ENCODE measurements at regions not wholly inside any gene's neighbourhood (a gene's known extent, or its start where the extent isn't known, plus 50 kb on each side); places are given as distances from the start of the nearest gene placed in this dataset.

DNA sequence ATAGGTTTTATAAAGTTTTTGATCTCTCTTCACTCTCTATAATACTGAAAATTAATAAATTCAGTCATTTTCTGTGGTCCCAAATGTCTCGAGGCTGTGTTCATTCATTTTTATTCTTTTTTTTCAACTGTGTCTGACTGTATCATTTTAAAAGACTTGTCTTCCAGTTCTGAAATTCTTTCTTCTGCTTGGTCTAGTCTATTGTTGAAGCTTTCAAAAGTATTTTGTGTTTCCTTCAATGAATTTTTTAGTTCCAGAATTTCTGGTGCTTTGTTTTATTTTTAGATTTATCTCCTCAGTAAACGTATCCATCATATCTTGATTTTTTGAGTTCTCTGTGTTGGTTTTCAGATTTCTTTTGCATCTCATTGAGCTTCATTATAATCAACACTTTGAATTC is 161.0 kb upstream of the CHRM3 start:
- no peak overlapping the region for H3K27ac Mint-ChIP-seq
- Histone ChIP-seq H3K4me1 (ENCODE audit: control insufficient read depth in 2 of 2, insufficient read depth in 2 of 2, low read length in 2 of 2) (no peaks in the 10 kb centered on the region), H3K9me3 (ENCODE audit: control insufficient read depth in 2 of 3, low read length in 3 of 3) (peaks cover 0 to 14% (median 0%) of the 10 kb centered on the region in 3 experiments), H3K36me3 (ENCODE audit: control insufficient read depth in 2 of 3, insufficient read depth in 3 of 3, low read length in 3 of 3) (no peaks in the 10 kb centered on the region), H3K27ac (ENCODE audit: low read depth, low read length) (no peak overlapping the region), H3K4me3 (ENCODE audit: low read length) (no peak overlapping the region), H3K27me3 (ENCODE audit: control insufficient read depth in 2 of 2, insufficient read depth in 2 of 2, low read length in 2 of 2) (no peaks in the 10 kb centered on the region)
- H3K4me1 Mint-ChIP-seq: no peaks in the 10 kb centered on the region
- no peak for DNase-seq
- ChIA-PET CTCF (no interaction called here), POLR2A (no interaction called here)
- no peak for ATAC-seq
- H3K9me3 Mint-ChIP-seq: peaks cover 7 to 61% (median 32%) of the 10 kb centered on the region in 11 donors
- H3K36me3 Mint-ChIP-seq: peaks cover 0 to 8% (median 0%) of the 10 kb centered on the region in 5 donors
- no peak overlapping the region for H3K4me3 Mint-ChIP-seq
- intact Hi-C loops (cut with micrococcal nuclease): no loop called here
- H3K27me3 Mint-ChIP-seq: peaks cover 0 to 6% (median 0%) of the 10 kb centered on the region in 5 donors

DNA sequence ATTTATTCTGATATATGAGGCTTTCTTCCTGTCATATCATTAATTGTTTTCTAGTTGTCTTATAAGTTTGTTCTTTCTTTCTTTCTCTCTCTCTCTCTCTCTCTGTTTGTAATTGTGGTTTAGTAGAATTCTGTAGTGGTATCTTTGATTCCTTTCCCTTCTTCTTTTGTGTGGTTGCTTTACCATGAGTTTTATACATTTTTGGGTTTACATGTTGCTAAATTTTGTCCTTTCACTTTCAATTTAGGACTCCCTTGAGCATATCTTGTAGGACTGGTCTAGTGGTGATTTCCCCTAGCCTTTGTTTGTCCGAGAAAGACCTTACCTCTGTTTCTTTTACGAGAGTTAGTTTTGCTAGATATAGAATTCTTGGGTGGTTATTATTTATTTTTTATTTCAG is 162.3 kb upstream of the CHRM3 start:
- Mint-ChIP-seq H3K36me3 (peaks cover 0 to 8% (median 0%) of the 10 kb centered on the region in 5 donors), H3K9me3 (peaks cover 7 to 63% (median 32%) of the 10 kb centered on the region in 11 donors), H3K27me3 (peaks cover 0 to under 1% (median 0%) of the 10 kb centered on the region in 5 donors), H3K27ac (no peak overlapping the region), H3K4me3 (no peak overlapping the region), H3K4me1 (no peaks in the 10 kb centered on the region)
- H3K27ac ChIP-seq (ENCODE audit: low read depth, low read length): no peak overlapping the region
- DNase-seq: no peak
- no peaks in the 10 kb centered on the region for H3K27me3 ChIP-seq (ENCODE audit: control insufficient read depth in 2 of 2, insufficient read depth in 2 of 2, low read length in 2 of 2)
- no peak overlapping the region for H3K4me3 ChIP-seq (ENCODE audit: low read length)
- POLR2A ChIA-PET: no interaction called here
- no peaks in the 10 kb centered on the region for H3K4me1 ChIP-seq (ENCODE audit: control insufficient read depth in 2 of 2, insufficient read depth in 2 of 2, low read length in 2 of 2)
- intact Hi-C loops (cut with micrococcal nuclease): no loop called here
- CTCF ChIA-PET: no interaction called here
- ATAC-seq: no peak
- H3K36me3 ChIP-seq (ENCODE audit: control insufficient read depth in 2 of 3, insufficient read depth in 3 of 3, low read length in 3 of 3): no peaks in the 10 kb centered on the region
- peaks cover 0 to 14% (median 0%) of the 10 kb centered on the region in 3 experiments for H3K9me3 ChIP-seq (ENCODE audit: control insufficient read depth in 2 of 3, low read length in 3 of 3)

DNA sequence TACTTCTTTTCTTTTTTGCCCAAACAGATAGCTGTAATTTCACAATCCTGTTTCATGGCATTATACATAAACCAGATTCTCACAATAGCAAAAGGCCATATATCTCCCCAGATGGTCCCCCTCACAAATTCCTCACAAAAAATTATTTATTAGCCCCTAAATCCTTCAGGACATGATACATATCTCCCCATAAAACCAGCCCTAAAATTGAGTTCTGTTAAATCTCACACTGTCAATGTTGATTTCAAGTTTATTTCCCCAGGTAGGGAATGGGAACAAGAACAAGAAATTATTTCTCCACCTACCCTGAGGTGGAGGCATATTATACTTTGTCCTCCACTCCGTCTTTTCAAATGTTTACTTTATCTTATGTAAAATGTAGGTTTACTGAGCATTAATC is 163.4 kb upstream of the CHRM3 start:
- H3K4me1 ChIP-seq (ENCODE audit: control insufficient read depth in 2 of 2, insufficient read depth in 2 of 2, low read length in 2 of 2): no peaks in the 10 kb centered on the region
- no peak for ATAC-seq
- ChIA-PET CTCF (no interaction called here), POLR2A (no interaction called here)
- H3K9me3 Mint-ChIP-seq: peaks cover 7 to 63% (median 30%) of the 10 kb centered on the region in 11 donors
- H3K36me3 Mint-ChIP-seq: peaks cover 0 to 8% (median 0%) of the 10 kb centered on the region in 5 donors
- H3K9me3 ChIP-seq (ENCODE audit: control insufficient read depth in 2 of 3, low read length in 3 of 3): peaks cover 0 to 14% (median 0%) of the 10 kb centered on the region in 3 experiments
- no peaks in the 10 kb centered on the region for H3K36me3 ChIP-seq (ENCODE audit: control insufficient read depth in 2 of 3, insufficient read depth in 3 of 3, low read length in 3 of 3)
- no peaks in the 10 kb centered on the region for H3K27me3 ChIP-seq (ENCODE audit: control insufficient read depth in 2 of 2, insufficient read depth in 2 of 2, low read length in 2 of 2)
- no peak for DNase-seq
- no peak overlapping the region for H3K27ac Mint-ChIP-seq
- no peaks in the 10 kb centered on the region for H3K4me1 Mint-ChIP-seq
- H3K4me3 Mint-ChIP-seq: no peak overlapping the region
- H3K4me3 ChIP-seq (ENCODE audit: low read length): no peak overlapping the region
- intact Hi-C loops (cut with micrococcal nuclease): no loop called here
- no peaks in the 10 kb centered on the region for H3K27me3 Mint-ChIP-seq
- H3K27ac ChIP-seq (ENCODE audit: low read depth, low read length): no peak overlapping the region

DNA sequence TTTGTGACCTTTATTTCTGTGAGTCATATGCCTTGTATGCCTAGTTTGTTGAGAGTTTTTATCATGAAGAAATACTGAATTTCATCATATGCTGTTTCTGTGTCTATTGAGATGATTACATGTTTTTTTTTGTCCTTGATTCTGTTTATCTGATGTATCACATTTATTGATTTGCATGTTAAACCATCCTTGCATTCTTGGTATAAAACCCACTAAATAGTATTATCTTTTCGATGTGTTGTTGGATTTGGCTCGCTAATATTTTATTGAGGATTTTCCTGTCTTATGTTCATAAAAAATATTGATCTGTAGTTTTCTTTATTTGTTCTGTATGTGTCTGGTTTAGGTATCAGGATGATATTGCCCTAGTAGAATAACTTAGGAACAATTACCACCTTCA is 164.7 kb upstream of the CHRM3 start:
- H3K27ac ChIP-seq (ENCODE audit: low read depth, low read length): no peak overlapping the region
- H3K9me3 ChIP-seq (ENCODE audit: control insufficient read depth in 2 of 3, low read length in 3 of 3): peaks cover 0 to 9% (median 0%) of the 10 kb centered on the region in 3 experiments
- no peaks in the 10 kb centered on the region for H3K4me1 Mint-ChIP-seq
- ATAC-seq (no peak), DNase-seq (no peak)
- no peaks in the 10 kb centered on the region for H3K4me1 ChIP-seq (ENCODE audit: control insufficient read depth in 2 of 2, insufficient read depth in 2 of 2, low read length in 2 of 2)
- H3K27me3 Mint-ChIP-seq: no peaks in the 10 kb centered on the region
- no peak overlapping the region for H3K27ac Mint-ChIP-seq
- peaks cover 0 to 8% (median 0%) of the 10 kb centered on the region in 5 donors for H3K36me3 Mint-ChIP-seq
- intact Hi-C loops (cut with micrococcal nuclease): no loop called here
- ChIA-PET POLR2A (no interaction called here), CTCF (no interaction called here)
- no peak overlapping the region for H3K4me3 ChIP-seq (ENCODE audit: low read length)
- H3K27me3 ChIP-seq (ENCODE audit: control insufficient read depth in 2 of 2, insufficient read depth in 2 of 2, low read length in 2 of 2): no peaks in the 10 kb centered on the region
- no peak overlapping the region for H3K4me3 Mint-ChIP-seq
- no peaks in the 10 kb centered on the region for H3K36me3 ChIP-seq (ENCODE audit: control insufficient read depth in 2 of 3, insufficient read depth in 3 of 3, low read length in 3 of 3)
- peaks cover 7 to 63% (median 26%) of the 10 kb centered on the region in 11 donors for H3K9me3 Mint-ChIP-seq

DNA sequence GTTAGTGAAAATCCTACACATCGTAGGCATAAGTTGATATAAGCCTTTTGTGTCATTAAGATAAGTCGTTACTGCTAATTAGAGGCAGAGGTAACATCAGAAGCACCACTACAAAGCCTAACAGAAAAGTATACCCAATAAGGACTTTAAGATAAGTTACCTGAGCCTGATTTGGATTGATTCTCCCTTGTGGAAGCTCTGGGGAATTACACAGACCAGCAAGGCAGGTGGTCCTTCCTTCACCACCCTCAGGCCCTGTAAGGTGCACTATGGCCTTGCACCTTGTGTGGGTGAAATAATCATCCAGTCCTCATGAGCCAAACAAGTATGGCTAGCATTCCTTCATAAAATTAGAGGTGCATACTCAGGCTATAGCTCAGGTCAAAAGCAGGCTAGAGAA is 166.7 kb upstream of the CHRM3 start:
- intact Hi-C loops (cut with micrococcal nuclease): no loop called here
- Mint-ChIP-seq H3K27me3 (peaks cover 0 to 5% (median 0%) of the 10 kb centered on the region in 5 donors), H3K9me3 (peaks cover 4 to 48% (median 16%) of the 10 kb centered on the region in 11 donors), H3K27ac (no peak overlapping the region), H3K4me1 (no peaks in the 10 kb centered on the region), H3K4me3 (no peak overlapping the region), H3K36me3 (no peaks in the 10 kb centered on the region)
- ATAC-seq (no peak), DNase-seq (no peak)
- H3K4me1 ChIP-seq (ENCODE audit: control insufficient read depth in 2 of 2, insufficient read depth in 2 of 2, low read length in 2 of 2): no peaks in the 10 kb centered on the region
- no peaks in the 10 kb centered on the region for H3K9me3 ChIP-seq (ENCODE audit: control insufficient read depth in 2 of 3, low read length in 3 of 3)
- no peak overlapping the region for H3K27ac ChIP-seq (ENCODE audit: low read depth, low read length)
- H3K36me3 ChIP-seq (ENCODE audit: control insufficient read depth in 2 of 3, insufficient read depth in 3 of 3, low read length in 3 of 3): no peaks in the 10 kb centered on the region
- H3K27me3 ChIP-seq (ENCODE audit: control insufficient read depth in 2 of 2, insufficient read depth in 2 of 2, low read length in 2 of 2): no peaks in the 10 kb centered on the region
- ChIA-PET POLR2A (no interaction called here), CTCF (no interaction called here)
- no peak overlapping the region for H3K4me3 ChIP-seq (ENCODE audit: low read length)

DNA sequence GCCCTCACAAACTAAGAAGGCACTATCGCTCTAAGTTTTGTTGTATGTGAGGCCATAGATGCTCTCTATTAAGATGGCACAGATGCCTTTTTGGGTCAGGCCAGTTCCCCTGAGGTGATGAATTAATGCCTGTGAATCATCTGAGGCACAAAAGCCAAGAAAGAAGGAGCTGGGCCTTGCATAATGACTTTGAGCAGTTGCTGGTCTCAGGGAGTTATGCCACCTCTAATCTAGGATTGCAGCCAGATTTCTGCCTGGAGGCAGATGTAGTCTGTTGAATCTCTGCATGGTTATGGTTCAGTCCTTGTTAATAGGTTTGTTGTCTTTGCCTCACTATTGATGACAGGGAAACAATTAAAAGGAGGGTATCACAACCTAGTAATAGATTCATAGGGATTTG is 168.1 kb upstream of the CHRM3 start:
- ChIA-PET POLR2A (no interaction called here), CTCF (no interaction called here)
- Mint-ChIP-seq H3K9me3 (peaks cover 2 to 35% (median 6%) of the 10 kb centered on the region in 11 donors), H3K4me3 (no peak overlapping the region), H3K27me3 (peaks cover 0 to 5% (median 0%) of the 10 kb centered on the region in 5 donors), H3K36me3 (no peaks in the 10 kb centered on the region), H3K27ac (no peak overlapping the region), H3K4me1 (no peaks in the 10 kb centered on the region)
- DNase-seq (no peak), ATAC-seq (no peak)
- Histone ChIP-seq H3K27ac (ENCODE audit: low read depth, low read length) (no peak overlapping the region), H3K4me1 (ENCODE audit: control insufficient read depth in 2 of 2, insufficient read depth in 2 of 2, low read length in 2 of 2) (no peaks in the 10 kb centered on the region), H3K4me3 (ENCODE audit: low read length) (no peak overlapping the region), H3K36me3 (ENCODE audit: control insufficient read depth in 2 of 3, insufficient read depth in 3 of 3, low read length in 3 of 3) (no peaks in the 10 kb centered on the region), H3K27me3 (ENCODE audit: control insufficient read depth in 2 of 2, insufficient read depth in 2 of 2, low read length in 2 of 2) (no peaks in the 10 kb centered on the region), H3K9me3 (ENCODE audit: control insufficient read depth in 2 of 3, low read length in 3 of 3) (no peaks in the 10 kb centered on the region)
- intact Hi-C loops (cut with micrococcal nuclease): no loop called here

DNA sequence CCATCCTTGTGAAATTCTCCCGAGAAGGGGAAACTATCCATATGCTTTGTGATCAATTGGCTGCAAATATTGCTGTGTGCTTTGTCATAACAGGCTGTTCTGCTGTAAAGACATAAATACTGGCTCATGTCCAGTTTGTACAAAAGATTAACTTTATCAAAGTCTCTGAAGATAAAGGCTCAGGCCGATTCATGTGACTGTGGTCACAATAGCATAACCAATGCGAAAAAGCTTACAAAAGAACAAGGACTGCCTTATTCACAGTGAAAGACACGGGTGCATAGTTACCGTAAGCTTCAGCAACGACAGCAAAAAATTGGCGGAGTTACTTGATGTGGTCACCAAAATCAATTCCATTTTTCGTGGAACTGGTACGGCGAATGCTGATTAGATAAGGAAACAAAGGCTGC is 173.6 kb upstream of the CHRM3 start:
- intact Hi-C loops (cut with micrococcal nuclease): no loop called here
- Histone ChIP-seq H3K27me3 (ENCODE audit: control insufficient read depth in 2 of 2, insufficient read depth in 2 of 2, low read length in 2 of 2) (no peaks in the 10 kb centered on the region), H3K9me3 (ENCODE audit: control insufficient read depth in 2 of 3, low read length in 3 of 3) (no peaks in the 10 kb centered on the region), H3K36me3 (ENCODE audit: control insufficient read depth in 2 of 3, insufficient read depth in 3 of 3, low read length in 3 of 3) (no peaks in the 10 kb centered on the region), H3K4me3 (ENCODE audit: low read length) (no peak overlapping the region), H3K4me1 (ENCODE audit: control insufficient read depth in 2 of 2, insufficient read depth in 2 of 2, low read length in 2 of 2) (no peaks in the 10 kb centered on the region), H3K27ac (ENCODE audit: low read depth, low read length) (no peak overlapping the region)
- DNase-seq: no peak
- no peak for ATAC-seq
- Mint-ChIP-seq H3K4me1 (no peaks in the 10 kb centered on the region), H3K36me3 (no peaks in the 10 kb centered on the region), H3K4me3 (no peak overlapping the region), H3K9me3 (peaks cover 0 to 6% (median 0%) of the 10 kb centered on the region in 11 donors), H3K27ac (no peak overlapping the region), H3K27me3 (peaks cover 0 to 5% (median 0%) of the 10 kb centered on the region in 5 donors)
- ChIA-PET CTCF (no interaction called here), POLR2A (no interaction called here)
